ENCODE measurements at regions not wholly inside any gene's neighbourhood (a gene's known extent, or its start where the extent isn't known, plus 50 kb on each side); places are given as distances from the start of the nearest gene placed in this dataset.

DNA sequence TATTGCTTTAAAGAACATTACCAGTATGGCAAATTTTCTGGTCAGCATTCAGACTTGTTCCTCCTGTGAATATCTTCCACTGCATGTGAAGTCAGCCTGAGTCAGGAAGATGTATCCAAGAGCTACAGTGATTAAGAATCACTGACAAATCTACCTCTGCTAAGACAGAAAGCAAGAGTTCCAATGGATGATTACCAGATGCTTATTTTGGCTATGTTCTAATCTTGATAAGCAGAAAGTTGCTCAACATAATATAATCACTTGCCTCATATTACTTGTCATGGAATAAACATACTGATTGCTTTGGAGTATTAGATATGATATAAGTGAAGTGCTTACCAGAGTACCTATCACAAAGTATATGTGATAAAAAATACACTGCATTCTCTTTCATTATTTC is 738.1 kb downstream of the ADGRL2 start:
- Histone ChIP-seq H3K9me3 (no peaks in the 10 kb centered on the region), H3K4me1 (no peaks in the 10 kb centered on the region), H3K4me3 (no peak overlapping the region), H3K27me3 (ENCODE audit: low read depth) (no peaks in the 10 kb centered on the region), H3K36me3 (replicated peaks) (no peaks in the 10 kb centered on the region)
- in situ Hi-C loops (cut with MboI; ENCODE audit: low sequenced_read_pairs) = no loop called here
- no peak for DNase-seq (ENCODE audit: low spot score in 2 of 2)

DNA sequence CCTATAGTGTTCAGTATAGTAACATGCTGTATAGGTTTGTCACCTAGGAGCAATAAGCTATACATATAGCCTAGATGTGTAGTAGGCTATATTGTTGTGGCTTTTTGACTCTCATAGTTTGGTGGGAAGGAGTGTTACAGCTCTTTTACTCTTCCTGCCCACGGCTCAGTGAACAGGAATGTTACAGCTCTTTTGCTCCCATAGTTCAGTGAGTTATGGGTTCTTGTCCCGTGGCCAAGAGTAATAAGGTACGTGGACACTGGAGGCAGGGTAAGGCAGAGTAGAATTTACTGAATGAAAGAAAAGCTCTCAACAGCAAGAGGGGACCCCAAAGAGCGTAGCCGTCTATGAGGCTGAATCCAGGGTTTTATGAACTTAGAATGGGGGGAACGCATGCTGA is 734.3 kb downstream of the ADGRL2 start:
- H3K4me3 ChIP-seq = no peak overlapping the region
- no peak for DNase-seq (ENCODE audit: low spot score in 2 of 2)
- no peaks in the 10 kb centered on the region for H3K27me3 ChIP-seq (ENCODE audit: low read depth)
- no peaks in the 10 kb centered on the region for H3K4me1 ChIP-seq
- in situ Hi-C loops (cut with MboI; ENCODE audit: low sequenced_read_pairs) = no loop called here
- H3K9me3 ChIP-seq = no peaks in the 10 kb centered on the region
- H3K36me3 ChIP-seq (replicated peaks) = no peaks in the 10 kb centered on the region

DNA sequence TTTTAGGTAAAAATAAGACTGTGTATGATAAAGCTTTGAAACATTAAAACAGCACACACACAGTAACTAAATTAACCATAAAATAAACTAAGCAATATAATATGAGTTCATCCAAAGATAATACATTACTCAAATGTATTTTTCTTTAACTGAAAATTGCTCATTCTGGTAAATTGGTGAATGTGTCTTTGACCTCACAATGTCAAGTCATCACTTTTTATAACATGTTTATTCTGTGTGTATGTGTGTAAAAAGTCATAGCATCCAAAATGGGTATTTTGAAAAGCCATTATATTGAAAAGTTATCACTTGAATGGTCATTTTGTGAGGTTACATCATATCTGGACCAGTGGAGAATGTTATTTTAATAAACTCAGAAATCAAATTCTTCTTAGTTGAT is 724.6 kb downstream of the ADGRL2 start:
- in situ Hi-C loops (cut with MboI; ENCODE audit: low sequenced_read_pairs) = no loop called here
- Histone ChIP-seq H3K4me3 (no peak overlapping the region), H3K36me3 (replicated peaks) (no peaks in the 10 kb centered on the region)

DNA sequence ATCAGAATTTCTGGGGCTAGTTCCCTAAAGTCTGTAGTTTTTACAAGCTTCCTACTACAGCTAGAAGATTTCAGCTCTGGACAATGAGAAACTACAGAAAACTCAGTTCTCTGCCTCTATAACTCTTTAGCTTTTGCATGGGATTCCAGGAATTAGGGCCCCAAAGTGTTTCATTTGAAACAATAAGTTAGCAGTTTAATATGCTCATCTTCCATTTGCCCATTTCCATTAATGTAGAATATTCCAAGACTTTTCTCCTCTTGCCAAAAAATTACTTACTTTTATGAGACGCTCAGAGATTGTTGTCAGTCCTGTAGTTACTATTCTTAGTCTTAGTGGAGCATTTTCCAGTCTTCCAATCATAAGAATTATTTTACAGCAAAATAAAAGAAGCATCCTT is 719.9 kb downstream of the ADGRL2 start:
- in situ Hi-C loops (cut with MboI; ENCODE audit: low sequenced_read_pairs) = no loop called here
- H3K27me3 ChIP-seq (ENCODE audit: low read depth) = no peaks in the 10 kb centered on the region
- no peaks in the 10 kb centered on the region for H3K36me3 ChIP-seq (replicated peaks)
- H3K9me3 ChIP-seq = no peaks in the 10 kb centered on the region
- no peak overlapping the region for H3K4me3 ChIP-seq
- no peak for DNase-seq (ENCODE audit: low spot score in 2 of 2)
- H3K4me1 ChIP-seq = no peaks in the 10 kb centered on the region

More for the DNA sequence above, 724.6 kb downstream of the ADGRL2 start:
- no peaks in the 10 kb centered on the region for H3K4me1 ChIP-seq
- H3K27me3 ChIP-seq (ENCODE audit: low read depth) = no peaks in the 10 kb centered on the region
- no peak for DNase-seq (ENCODE audit: low spot score in 2 of 2)
- no peaks in the 10 kb centered on the region for H3K9me3 ChIP-seq

DNA sequence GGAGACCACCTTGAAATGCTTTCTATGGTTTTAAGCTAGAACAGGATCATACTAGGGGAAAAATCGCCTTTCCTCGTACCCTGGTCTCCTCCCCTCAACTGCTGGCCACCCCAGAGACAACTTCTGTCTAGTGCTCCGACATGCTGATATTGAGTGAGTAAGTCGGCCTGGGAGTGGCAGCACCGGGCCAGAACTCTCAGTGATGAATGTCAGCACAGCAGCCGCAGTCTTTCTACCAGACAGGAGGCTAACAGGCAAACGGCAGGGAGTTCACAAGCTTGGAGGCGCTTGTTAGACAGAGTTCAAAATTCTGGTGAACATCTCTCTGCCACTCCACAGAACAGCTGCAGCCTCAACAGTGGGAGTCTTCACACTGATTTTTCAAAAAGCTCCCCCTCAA is 716.9 kb downstream of the ADGRL2 start:
- no peak for DNase-seq (ENCODE audit: low spot score in 2 of 2)
- Histone ChIP-seq H3K4me1 (no peaks in the 10 kb centered on the region), H3K4me3 (no peak overlapping the region), H3K9me3 (no peaks in the 10 kb centered on the region), H3K36me3 (replicated peaks) (no peaks in the 10 kb centered on the region), H3K27me3 (ENCODE audit: low read depth) (no peaks in the 10 kb centered on the region)
- in situ Hi-C loops (cut with MboI; ENCODE audit: low sequenced_read_pairs) = no loop called here

DNA sequence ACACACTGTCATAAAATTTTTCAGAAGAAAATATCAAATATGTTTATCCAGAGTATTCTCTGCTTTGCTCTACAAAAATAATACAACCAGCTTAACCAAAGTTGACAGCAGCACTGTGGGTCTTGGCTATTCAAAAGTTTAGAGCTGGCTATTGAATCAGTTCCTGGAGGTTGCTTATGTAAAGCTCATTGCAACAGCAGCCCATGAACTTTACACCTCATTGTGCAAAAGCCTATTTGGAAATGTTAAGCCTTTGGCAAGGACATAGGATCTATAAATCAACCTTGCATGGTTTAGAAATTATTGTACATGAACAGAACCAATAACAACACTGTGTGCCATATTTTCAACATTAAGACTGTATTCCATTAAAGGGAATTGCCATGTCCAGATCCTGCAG is 714.9 kb downstream of the ADGRL2 start:
- in situ Hi-C loops (cut with MboI; ENCODE audit: low sequenced_read_pairs) = no loop called here
- Histone ChIP-seq H3K4me3 (no peak overlapping the region), H3K27me3 (ENCODE audit: low read depth) (no peaks in the 10 kb centered on the region), H3K4me1 (no peaks in the 10 kb centered on the region), H3K36me3 (replicated peaks) (no peaks in the 10 kb centered on the region), H3K9me3 (no peaks in the 10 kb centered on the region)
- DNase-seq (ENCODE audit: low spot score in 2 of 2) = no peak

DNA sequence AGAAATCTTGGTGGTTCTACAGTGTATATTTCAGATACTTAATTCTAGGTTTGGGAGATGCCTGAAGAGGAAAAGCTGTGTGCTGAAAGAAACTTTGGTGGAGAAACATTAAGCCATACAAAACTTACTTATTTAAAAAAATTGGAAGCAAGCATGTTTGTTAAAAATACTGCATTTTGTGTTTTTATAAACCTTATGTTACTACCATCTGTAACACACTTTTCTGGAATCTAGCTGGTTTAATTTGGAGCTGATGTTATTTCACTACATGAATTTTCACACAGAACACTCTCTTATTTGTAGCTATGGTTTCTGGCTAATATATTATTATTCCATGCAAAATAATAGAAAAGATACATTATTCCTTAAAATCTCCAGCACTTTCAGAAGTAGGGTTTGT is 710.7 kb downstream of the ADGRL2 start:
- Histone ChIP-seq H3K4me3 (no peak overlapping the region), H3K36me3 (replicated peaks) (no peaks in the 10 kb centered on the region), H3K9me3 (no peaks in the 10 kb centered on the region), H3K4me1 (no peaks in the 10 kb centered on the region), H3K27me3 (ENCODE audit: low read depth) (no peaks in the 10 kb centered on the region)
- in situ Hi-C loops (cut with MboI; ENCODE audit: low sequenced_read_pairs) = no loop called here
- no peak for DNase-seq (ENCODE audit: low spot score in 2 of 2)

DNA sequence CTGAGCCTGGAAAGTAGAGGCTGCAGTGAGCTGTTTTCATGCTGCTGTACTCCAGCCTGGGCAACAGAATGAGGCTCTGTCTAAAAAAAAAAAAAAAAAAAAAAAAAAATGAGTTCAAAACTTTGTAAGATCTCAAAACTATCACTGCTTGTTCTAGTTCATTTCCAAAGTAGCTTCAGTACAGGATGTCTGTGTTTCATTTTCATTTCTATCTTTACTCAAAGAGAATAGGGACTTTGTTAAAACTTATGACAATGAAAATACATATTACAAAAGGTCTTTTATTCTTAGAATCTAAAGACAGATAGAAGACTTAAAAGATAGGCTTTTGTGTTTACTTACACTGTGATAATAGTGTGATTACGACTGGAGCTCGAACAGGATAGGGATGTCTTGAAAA is 709.7 kb downstream of the ADGRL2 start:
- no peaks in the 10 kb centered on the region for H3K4me1 ChIP-seq
- in situ Hi-C loops (cut with MboI; ENCODE audit: low sequenced_read_pairs) = no loop called here
- H3K36me3 ChIP-seq (replicated peaks) = no peaks in the 10 kb centered on the region
- DNase-seq (ENCODE audit: low spot score in 2 of 2) = no peak
- no peaks in the 10 kb centered on the region for H3K27me3 ChIP-seq (ENCODE audit: low read depth)
- H3K4me3 ChIP-seq = no peak overlapping the region
- no peaks in the 10 kb centered on the region for H3K9me3 ChIP-seq

DNA sequence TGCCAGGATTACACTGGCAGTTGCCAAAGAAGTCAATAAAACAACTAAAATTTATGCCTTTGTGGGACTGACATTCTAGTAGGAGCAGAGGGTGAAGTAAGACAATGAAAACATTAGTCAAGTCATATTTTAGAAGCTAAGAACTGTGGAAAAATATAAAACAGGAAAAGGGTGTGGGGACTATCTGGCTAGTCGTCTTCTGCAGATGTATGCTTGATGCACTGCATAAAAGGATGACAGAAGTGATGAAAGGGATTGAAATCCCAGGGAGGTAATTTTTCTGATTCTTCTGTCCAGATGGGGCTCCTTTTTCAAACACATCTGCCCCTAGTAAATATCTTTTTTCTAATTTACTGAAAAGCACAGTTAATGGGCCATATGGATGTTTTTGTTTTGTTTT is 706.3 kb downstream of the ADGRL2 start:
- DNase-seq (ENCODE audit: low spot score in 2 of 2) = no peak
- no peak overlapping the region for H3K4me3 ChIP-seq
- peaks cover 8% of the 10 kb centered on the region for H3K4me1 ChIP-seq
- no peaks in the 10 kb centered on the region for H3K9me3 ChIP-seq
- in situ Hi-C loops (cut with MboI; ENCODE audit: low sequenced_read_pairs) = no loop called here
- H3K27me3 ChIP-seq (ENCODE audit: low read depth) = no peaks in the 10 kb centered on the region
- no peaks in the 10 kb centered on the region for H3K36me3 ChIP-seq (replicated peaks)

DNA sequence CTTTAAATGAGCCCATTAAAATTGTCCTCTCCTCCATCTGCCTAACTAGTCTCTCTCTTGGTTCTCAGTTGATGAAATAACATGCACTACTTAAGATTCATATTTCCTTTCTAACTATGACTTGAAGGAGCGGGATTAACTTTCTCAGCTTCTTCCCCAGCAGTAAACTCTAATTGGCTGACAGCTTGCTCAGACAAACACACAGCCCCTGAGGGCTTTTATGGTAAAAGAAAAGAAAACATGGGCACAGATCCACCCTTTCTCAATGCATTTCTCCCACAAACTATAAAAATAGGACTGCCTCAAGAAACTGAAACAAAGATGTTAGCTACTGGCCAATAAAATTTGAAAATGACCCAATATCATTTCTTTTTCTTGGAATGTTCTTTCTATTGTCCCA is 703.1 kb downstream of the ADGRL2 start:
- H3K4me1 ChIP-seq = peaks cover 18% of the 10 kb centered on the region
- no peaks in the 10 kb centered on the region for H3K27me3 ChIP-seq (ENCODE audit: low read depth)
- DNase-seq (ENCODE audit: low spot score in 2 of 2) = peak; percentile 48 to 71
- in situ Hi-C loops (cut with MboI; ENCODE audit: low sequenced_read_pairs) = no loop called here
- H3K4me3 ChIP-seq = no peak overlapping the region
- H3K36me3 ChIP-seq (replicated peaks) = no peaks in the 10 kb centered on the region
- H3K9me3 ChIP-seq = no peaks in the 10 kb centered on the region

DNA sequence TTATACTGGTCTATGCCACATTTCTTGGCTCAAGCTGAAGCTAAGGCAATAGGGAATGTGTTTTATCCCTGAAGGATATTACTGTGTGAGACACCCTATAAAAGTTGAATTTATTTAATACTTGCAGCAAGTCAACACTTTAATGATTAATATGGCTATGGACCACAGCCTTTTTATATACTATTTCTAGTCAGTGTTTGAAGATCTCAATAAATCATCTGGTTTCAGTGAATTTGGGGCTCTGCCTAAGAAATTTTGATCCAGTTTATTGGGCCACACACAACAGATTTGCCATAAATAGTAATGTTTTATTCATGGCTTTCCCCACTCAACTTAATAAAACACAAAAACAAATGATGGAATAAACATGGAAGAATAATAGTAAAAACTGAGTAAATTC is 698.3 kb downstream of the ADGRL2 start:
- Histone ChIP-seq H3K9me3 (peaks cover 14% of the 10 kb centered on the region; the same call in 1 of the 2 replicates), H3K27me3 (ENCODE audit: low read depth) (no peaks in the 10 kb centered on the region), H3K36me3 (replicated peaks) (no peaks in the 10 kb centered on the region), H3K4me1 (peaks cover 16% of the 10 kb centered on the region), H3K4me3 (no peak overlapping the region)
- in situ Hi-C loops (cut with MboI; ENCODE audit: low sequenced_read_pairs) = no loop called here
- no peak for DNase-seq (ENCODE audit: low spot score in 2 of 2)

DNA sequence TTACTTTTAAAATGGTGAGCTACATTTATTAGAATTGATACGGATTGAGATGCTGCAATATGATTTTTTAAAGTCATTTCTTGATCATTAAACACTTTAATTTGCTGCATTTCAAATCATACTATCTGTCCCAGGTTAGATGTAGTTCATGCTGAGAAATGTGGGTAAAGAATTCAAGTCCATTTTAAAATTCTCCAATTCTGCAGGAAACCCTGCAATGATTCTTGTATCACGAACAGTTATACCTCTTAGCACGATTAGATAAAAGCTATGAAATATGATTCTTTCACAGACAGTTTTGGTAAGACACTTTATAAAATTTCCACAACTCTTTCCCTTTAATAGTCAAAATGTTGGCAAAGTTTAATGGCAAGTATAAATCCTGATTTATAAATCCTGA is 693.4 kb downstream of the ADGRL2 start:
- in situ Hi-C loops (cut with MboI; ENCODE audit: low sequenced_read_pairs) = no loop called here
- no peak for DNase-seq (ENCODE audit: low spot score in 2 of 2)
- Histone ChIP-seq H3K27me3 (ENCODE audit: low read depth) (no peaks in the 10 kb centered on the region), H3K4me3 (no peak overlapping the region), H3K9me3 (peaks cover 17% of the 10 kb centered on the region; the same call in 1 of the 2 replicates), H3K4me1 (no peaks in the 10 kb centered on the region), H3K36me3 (replicated peaks) (no peaks in the 10 kb centered on the region)

DNA sequence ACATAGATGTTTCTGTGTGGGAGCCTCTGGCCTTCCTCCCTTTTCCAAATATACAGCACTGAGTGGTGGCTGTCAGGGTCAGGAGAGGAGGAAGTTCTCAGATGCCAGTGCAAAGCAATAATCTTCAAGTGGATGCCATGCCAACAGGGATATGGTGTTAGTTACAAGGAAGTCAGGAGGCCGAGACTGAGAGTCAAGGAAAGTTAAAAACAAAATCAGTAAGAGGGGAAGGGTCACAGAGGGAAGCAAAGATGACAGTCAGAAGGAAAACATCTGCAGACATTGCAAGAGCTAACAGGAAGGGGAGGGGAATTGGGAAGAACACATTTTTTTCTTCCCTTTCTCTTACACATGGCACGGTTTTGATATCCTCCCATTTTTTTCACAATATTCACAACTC is 691.4 kb downstream of the ADGRL2 start:
- Histone ChIP-seq H3K4me3 (no peak overlapping the region), H3K4me1 (peaks cover 7% of the 10 kb centered on the region; the same call in 1 of the 2 replicates), H3K36me3 (replicated peaks) (no peaks in the 10 kb centered on the region), H3K27me3 (ENCODE audit: low read depth) (no peaks in the 10 kb centered on the region), H3K9me3 (peaks cover 15% of the 10 kb centered on the region; the same call in 1 of the 2 replicates)
- in situ Hi-C loops (cut with MboI; ENCODE audit: low sequenced_read_pairs) = no loop called here
- DNase-seq (ENCODE audit: low spot score in 2 of 2) = no peak

DNA sequence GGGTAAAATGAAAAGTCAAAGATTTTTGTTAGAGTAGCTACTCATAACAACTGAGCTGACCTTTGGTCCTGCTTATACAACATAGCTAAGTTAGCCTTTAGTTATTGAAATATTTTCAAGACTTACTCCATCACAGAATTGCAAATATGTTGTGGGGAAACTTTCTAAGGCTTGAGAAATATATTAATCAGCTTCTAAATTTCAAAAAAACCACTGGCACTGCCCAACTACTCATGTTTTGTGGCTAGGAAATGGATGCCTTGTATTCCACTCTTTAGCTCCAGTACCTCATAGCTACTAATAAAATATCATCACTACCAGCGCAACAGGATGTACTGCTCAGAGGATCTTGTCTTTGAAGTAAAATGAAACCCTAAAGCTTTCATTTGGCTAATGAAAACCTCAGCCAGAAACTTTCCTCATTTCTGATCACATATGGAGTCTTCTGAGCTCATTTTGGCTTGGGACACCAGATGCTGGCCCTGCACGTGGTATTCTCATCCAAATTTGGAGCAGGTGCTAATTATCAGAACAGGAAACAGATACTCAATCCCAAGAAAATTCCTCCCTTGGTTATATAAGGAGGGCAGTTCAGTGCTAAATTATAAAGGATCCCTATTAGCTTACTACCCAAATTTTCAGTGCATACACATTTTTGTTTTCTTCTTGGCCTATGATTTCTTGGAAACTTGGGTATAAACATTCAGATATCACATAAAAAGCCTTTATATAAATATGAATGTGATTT is 690.7 kb downstream of the ADGRL2 start:
- Histone ChIP-seq H3K9me3 (peaks cover 11% of the 10 kb centered on the region; the same call in 1 of the 2 replicates), H3K27me3 (ENCODE audit: low read depth) (no peaks in the 10 kb centered on the region), H3K4me3 (no peak overlapping the region), H3K36me3 (replicated peaks) (no peaks in the 10 kb centered on the region), H3K4me1 (peaks cover 10% of the 10 kb centered on the region)
- in situ Hi-C loops (cut with MboI; ENCODE audit: low sequenced_read_pairs) = no loop called here
- no peak for DNase-seq (ENCODE audit: low spot score in 2 of 2)

DNA sequence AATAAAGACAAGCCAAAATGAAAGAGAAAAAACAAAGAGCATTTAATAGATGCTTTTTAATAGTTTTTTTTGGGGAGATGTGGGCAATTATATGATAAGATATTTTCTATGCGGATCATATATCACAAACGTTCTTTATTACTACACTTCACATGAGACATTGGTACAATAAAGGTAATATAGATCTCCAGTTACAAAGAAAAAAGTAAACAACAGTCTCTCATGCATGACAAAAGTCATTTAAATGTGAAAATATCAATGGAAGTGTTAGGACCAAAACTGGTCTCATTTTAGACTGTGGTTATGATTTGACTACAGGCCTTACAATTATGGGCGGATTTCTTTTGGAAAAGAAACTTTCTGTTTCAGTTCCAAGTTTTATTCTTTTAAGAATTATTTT is 687.0 kb downstream of the ADGRL2 start:
- Histone ChIP-seq H3K9me3 (no peaks in the 10 kb centered on the region), H3K27me3 (ENCODE audit: low read depth) (no peaks in the 10 kb centered on the region), H3K4me1 (peaks cover 25% of the 10 kb centered on the region), H3K4me3 (no peak overlapping the region), H3K36me3 (replicated peaks) (no peaks in the 10 kb centered on the region)
- in situ Hi-C loops (cut with MboI; ENCODE audit: low sequenced_read_pairs) = no loop called here
- DNase-seq (ENCODE audit: low spot score in 2 of 2) = no peak
